GM18508 (cell line): ENCODE measurements at regions not wholly inside any gene's neighbourhood (a gene's known extent, or its start where the extent isn't known, plus 50 kb on each side); places are given as distances from the start of the nearest gene placed in this dataset.
"Not testable (repeated sequence)": the region's sequence is repeated elsewhere in the genome, so short reads cannot be mapped to it uniquely, and the experiment has no call there.

ENCODE experiments used
- ATAC-seq: cut with Tn5 transposase; IDR thresholded peaks from one replicate; pipeline ENCODE4 v1.9.1; 2021; ENCODE audit warnings: moderate number of reproducible peaks; ENCODE audit not compliant: insufficient read depth, unreplicated experiment

- ATAC-seq: no peak
These were observed 426.6 kb upstream of the CHRM2 start for GRCh38 chr7:136441835-136442234.

GRCh38 chr7:136431736-136432135 is 436.7 kb upstream of the CHRM2 start:
- ATAC-seq: not testable (repeated sequence)

DNA sequence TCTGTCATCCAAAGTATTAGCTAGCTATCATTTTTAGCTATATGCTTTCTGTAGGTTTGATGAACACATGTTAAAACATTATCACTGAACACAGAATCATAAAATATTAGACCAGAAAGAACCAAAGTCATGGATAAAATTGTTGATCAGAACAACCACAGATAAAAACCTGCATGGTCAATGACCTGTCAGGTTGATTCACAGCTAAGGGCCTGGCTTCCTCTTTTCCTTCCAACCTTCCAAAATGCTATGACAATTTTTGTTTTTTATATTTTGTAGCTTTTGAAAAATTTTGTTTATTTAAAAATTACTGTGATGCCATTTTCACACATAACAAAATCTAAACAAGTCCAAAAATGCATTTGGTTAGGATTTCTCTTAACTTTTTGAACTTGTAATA is 444.4 kb upstream of the CHRM2 start:
- ATAC-seq: no peak

GRCh38 chr7:136419740-136420139 is 442.6 kb upstream of the MTPN start:
- not testable (repeated sequence) for ATAC-seq

GRCh38 chr7:136412952-136413351 is 435.8 kb upstream of the MTPN start:
- no peak for ATAC-seq

DNA sequence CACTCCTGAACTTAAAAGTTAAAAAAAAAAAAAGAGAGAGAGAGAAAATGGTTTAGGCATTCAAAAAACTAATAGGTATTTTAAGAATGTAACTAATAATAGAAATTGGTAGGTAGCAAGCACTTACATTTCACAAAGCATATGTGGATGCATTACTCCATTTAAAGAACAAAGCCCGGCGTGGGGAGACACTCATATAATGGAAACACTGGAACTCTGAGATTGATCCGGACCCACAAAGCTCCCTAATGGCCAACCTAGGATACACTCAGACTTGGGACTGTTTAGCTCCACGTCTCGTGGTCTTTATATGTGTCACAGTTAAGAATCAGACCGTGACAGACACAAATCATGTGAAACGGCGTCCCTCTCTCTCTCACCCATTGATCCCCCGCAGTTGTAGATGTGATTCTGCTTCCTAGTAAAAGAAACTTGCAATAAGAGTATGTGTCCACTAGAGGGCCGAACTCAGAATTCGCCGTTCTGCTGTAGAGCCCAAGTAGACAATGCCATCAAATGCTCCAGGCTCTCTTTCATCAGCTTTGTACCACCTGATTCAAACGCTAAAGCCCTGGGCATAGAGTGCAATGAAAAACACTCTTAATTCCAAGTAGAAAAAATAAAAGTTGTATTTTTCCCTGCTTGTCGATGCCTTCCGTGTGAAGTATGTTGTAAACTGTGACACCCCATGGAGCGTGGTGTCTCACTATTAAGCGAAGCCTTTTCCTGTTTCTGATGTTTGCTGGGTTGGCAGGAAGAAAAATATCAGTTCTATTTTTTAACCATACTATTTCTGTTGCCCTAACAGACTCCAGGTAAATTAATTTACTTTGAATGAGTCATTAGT is 429.0 kb upstream of the MTPN start:
- peak; percentile 85 for ATAC-seq

DNA sequence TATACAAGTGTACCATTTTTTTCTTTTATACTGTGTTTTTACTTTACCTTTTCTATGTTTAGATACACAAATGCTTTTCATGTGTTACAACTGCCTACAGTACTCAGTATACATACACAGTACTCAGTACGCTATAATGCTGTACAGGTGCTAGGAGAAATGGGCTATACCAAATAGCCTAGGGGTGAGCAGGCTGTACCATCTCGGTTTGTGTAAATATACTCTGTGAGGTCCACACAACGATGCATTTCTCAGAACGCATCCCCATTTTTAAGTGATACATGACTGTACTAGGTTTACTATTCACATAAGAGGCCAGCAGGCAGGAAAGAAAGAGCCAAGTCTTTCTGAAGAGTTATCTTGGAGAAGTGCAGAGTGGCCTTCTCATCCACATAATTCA is 426.4 kb upstream of the MTPN start:
- ATAC-seq: no peak

- ATAC-seq: no peak
These were observed 423.7 kb upstream of the MTPN start for GRCh38 chr7:136400877-136401276.

DNA sequence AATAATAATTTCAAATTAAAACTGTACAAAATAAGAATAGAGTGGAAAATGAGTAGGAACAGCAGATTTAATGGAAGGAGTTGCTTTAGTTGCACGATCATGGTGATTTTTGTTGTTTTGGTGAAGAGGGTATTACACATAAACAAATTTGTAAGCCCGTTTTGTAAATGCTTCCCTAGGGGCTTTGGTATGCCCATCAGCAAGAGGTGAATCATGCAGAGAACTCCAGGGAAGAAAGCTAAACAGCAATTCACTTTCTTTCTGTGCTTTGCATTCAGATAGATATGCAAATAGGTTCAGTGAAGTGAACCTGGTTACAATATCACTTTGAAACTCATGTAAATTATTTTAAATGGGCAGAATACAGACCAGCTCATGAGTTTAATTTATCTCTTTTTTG is 422.2 kb upstream of the MTPN start:
- ATAC-seq: no peak

GRCh38 chr7:136392856-136393255 is 415.7 kb upstream of the MTPN start:
- no peak for ATAC-seq

GRCh38 chr7:136391371-136391770 is 414.2 kb upstream of the MTPN start:
- no peak for ATAC-seq

GRCh38 chr7:136389933-136390332 is 412.8 kb upstream of the MTPN start:
- ATAC-seq: no peak

DNA sequence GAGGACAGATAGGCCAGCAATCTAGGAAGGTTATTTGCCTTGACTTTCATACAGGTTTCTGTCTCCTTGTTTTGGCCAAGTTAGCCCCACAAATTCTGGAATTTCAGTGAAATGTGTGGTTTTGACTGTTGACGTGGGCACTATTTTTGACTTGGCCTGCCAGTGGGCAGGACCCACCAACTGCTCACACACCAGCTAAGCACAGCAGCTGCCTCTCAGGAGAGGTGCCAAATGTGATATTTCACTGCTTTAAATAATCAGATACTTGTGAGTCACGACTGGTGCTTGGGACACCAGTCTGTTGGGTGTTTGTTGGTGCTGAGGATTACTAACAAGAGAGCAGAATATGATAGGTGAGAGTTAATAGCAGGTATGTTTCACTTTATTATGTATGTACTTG is 409.7 kb upstream of the MTPN start:
- no peak for ATAC-seq

GRCh38 chr7:136371409-136371808 is 394.2 kb upstream of the MTPN start:
- not testable (repeated sequence) for ATAC-seq

- ATAC-seq: no peak
These were observed 393.0 kb upstream of the MTPN start for GRCh38 chr7:136370137-136370536.

DNA sequence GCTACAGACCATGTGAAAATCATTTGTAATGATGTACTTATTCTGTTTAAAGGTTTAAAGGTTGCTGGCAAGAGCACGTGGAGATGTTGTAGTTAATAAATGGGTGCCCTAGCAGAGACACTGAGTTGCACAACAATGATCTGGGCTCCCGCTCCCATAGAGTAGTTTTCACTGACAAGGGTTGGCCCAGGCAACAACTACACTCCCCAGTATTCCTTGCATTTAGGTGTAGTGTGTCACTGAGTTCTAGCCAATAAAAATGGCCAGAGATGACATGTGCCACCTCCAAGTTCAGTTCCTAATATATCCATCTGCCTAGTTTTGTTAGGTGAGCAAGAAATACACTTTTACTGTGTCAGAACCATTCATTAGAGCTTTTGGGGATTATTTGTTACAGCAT is 392.1 kb upstream of the MTPN start:
- ATAC-seq: no peak

DNA sequence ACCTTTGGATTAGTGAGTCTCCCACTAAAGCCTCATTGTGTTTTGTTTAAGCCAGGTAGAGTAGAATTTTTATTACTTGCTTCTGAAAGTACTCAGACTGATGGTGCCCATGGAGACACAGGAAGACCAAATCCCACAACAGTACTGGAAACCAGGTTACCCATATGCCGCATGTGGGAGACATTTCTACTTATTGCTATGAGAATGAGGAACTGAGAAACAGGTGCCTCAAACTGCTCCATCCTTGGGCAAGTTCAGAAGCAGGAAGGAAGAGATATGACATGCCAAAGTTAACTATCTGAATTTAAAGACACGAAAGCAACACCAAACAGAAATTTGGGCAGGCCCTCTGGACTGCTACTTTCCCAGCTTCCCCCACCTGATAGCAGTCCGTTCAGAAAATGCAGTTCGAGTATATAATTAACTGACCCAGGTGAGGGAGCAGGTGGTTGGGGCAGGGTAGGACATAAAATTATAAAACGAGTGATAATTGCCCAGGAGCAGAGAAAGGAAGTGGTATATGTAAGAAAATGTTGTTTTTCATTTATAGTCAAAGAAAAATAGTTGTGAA is 382.3 kb upstream of the MTPN start:
- ATAC-seq: peak; percentile 95

DNA sequence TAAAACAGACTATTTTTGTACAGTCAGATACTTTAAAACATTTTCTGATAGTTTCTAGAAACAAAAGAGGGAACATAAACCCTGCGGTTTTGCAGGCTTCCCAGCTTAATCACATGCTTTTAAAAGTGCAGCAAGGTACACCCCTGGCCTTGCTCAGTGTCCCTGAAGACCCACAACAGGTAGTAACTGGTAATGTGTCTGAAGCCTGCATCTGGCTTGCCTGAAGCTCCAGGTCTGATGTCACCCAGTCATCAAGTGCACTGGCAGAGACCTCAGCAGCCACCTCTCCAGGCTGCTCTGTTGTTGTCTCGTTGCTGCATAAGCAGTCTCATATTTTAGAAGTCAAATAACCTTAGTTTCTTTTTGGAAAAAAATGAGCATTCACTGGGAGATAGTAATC is 376.1 kb upstream of the MTPN start:
- peak; percentile 66 for ATAC-seq

- no peak for ATAC-seq
These were observed 371.5 kb upstream of the MTPN start for GRCh38 chr7:136348542-136349192.

DNA sequence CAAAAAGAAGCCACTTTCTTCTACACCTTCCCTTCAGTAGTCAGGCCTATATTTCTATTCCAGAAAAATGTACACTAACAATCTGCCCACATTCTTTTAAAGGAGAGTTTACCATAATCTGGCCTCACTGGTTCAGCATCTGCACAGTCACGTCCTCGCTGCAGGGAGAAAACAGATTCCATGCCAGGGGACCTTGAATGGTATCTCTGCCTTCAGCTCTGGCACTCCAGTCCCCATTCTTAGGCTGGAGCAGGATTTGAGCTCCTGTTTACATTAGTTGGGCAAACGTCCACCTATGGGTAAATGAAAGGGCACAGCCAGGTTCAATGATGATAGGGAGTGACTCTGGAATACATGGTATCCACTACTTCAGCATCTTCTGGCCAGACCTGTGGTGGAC is 371.0 kb upstream of the MTPN start:
- ATAC-seq: no peak

DNA sequence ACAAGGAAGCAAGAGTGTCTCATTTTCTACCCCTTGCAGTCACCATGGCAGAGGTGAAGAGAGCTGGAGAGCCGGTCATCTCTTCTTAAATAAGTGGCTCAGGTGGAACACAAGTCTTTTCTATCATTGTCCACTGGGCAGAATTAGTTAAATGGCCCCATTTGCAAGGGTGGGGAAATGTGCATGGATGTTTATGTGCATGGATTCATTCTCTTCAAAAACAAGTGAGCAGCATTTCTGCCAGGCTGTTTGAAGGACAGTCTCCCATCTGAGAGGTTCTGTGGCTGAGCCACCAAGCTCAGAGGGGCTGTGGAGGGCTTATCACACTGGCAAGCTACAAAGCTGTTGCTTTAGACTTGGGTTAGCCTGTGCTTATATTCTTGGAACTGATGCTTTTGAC is 370.3 kb upstream of the MTPN start:
- no peak for ATAC-seq

DNA sequence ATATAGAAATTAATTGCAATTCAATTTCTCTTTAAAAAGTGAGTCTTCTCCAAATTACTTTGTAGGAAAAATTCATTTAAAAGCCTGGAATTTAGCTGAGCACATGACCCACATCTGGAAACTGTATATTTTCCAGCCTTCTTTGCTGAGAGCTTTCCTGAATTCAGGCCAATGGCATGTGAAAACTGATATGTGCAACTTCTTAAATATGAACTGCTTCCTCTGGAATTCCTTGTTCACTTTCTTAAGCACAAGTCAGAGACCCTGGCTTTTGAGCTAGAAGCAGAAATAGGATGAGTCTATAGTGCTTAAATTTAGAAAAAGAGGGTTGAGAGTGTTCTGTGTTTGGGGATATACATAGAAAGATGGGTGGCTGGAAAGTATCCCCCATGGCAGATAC is 365.1 kb upstream of the MTPN start:
- no peak for ATAC-seq
